ACHN (cell line): ENCODE measurements at regions not wholly inside any gene's neighbourhood (a gene's known extent, or its start where the extent isn't known, plus 50 kb on each side); places are given as distances from the start of the nearest gene placed in this dataset.

ENCODE experiments used
- DNase-seq: peaks from one replicate; pipeline ENCODE4 v3.0.0-alpha.2; 2015
- in situ Hi-C: cut with HindIII; loops from 2 replicates; pipeline ENCODE4 v1.10.0; 2017; ENCODE audit warnings: low sequenced_read_pairs, low pct_ligation_motif_present, low pct_unique_long_range_greater_than_20kb

DNA sequence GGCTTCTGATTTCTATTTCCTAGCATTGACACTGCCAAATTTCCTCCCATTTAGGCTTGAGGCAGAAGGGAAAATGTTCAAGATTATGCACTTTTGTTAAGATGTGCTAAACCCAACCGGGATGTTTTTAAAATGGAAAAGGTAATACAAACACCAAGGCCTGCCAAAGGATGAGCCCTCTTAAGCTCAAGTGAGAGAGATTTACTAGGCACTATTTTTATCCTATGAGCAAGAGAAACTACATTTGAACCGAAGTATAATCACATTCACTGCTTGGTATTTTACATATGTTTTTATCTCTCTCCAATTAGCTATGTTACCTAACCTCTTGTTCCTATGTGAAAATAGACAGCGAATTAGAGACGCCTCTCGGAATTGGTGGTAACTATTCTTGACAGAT is 295.8 kb downstream of the GABRB3 start:
- DNase-seq: no peak
- in situ Hi-C loops: no loop called here

DNA sequence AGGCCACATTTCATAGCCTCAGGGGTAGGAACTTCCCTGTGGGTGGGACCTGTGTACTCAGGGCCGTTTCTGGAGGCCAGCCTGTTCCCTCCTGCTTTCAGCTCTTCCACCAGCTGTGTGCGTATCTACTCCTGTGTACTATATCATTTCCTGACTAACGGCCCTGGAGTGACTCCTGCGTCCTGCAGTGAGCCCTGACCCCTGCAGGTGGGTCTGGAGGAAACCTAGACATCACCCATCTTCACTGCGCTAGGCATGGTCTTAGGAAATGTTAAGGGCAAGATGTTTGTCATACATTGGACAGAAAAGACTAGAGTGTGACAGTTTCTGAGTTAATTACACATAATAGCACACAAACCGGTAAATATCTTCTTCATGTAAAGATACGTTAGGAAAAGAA is 297.3 kb downstream of the GABRB3 start:
- no peak for DNase-seq
- in situ Hi-C loops: no loop called here

- no peak for DNase-seq
- in situ Hi-C loops: no loop called here
Observed at GRCh38 chr15:26472661-26473060, 300.2 kb downstream of the GABRB3 start.

DNA sequence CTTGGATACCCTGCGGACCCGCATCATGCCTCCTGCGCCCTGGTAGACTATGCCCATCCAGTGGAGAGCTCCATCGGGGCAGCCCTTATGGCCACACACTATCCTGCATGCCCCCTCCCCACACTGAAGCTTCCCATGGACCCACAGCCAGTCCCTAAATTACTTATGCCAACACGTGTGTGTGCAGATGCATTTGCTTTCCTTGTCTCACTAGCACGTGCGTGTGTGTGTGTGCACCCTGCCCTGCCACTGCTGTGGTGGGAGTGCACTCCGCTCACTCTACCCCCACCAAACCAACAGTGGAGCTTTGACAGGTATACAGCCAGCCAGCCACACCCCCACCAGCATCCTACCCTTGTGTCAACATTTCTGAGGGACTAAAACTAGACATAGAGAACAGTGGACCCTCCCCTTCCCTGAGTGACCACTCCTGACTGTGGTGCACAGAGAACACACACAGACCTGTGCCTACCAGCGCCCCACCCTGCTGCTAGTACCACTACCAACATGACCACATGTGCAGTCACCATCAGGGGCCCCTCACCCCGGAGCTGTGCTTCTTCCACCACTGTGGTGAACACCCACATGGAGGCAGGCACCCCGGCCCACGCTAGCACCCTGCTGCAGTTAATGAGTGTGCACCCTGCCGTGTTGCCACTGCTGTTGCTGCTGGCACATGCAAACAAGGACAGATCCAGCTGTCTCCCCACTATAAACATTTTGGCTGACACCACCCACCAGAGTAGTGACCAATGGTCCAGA is 310.8 kb downstream of the GABRB3 start:
- DNase-seq: no peak
- in situ Hi-C loops: no loop called here

- in situ Hi-C loops: no loop called here
- DNase-seq: no peak
Observed at GRCh38 chr15:26460165-26460564, 312.7 kb downstream of the GABRB3 start.

- no peak for DNase-seq
- in situ Hi-C loops: no loop called here
Observed at GRCh38 chr15:26455828-26456227, 317.0 kb downstream of the GABRB3 start.

DNA sequence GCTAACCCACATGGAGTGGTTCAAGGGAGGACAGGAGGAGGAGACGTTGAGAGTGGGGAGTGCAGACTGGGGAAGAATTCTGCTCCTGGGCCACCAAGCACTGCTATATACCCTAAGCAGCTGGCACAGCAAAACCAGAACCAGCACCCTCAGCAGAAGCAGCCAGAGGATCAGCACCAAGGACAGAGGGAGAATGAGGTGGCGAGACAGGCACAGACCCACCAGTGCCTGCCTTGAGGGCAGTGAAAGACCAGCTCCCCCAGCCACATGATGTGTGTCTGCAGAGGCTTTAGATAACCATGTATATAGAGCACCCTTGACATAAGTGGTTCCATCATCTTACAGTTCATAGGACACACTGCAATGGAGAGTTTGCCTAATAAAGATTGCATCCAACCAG is 319.0 kb downstream of the GABRB3 start:
- in situ Hi-C loops: no loop called here
- DNase-seq: no peak

DNA sequence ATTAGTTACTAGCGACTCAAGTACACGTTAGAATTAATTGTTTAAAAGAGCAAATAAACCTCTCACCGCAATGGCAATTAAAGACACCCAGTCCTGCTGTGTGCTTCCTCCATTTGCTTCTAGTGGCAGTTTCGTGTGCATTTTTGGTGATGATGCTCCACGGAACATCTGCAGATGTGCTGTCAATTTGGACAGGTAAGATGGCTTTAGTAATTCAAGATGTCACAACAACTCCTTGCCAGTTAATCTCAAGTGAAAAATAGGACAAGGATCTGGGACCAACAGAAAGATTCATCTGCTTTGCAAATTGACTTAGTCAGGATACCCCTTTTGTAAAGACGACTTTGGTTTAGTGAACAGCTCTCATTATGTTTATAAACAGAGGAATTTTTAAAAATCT is 320.9 kb downstream of the GABRB3 start:
- in situ Hi-C loops: no loop called here
- DNase-seq: no peak

- DNase-seq: no peak
- in situ Hi-C loops: no loop called here
Observed at GRCh38 chr15:26449291-26449690, 323.6 kb downstream of the GABRB3 start.

- in situ Hi-C loops: no loop called here
- no peak for DNase-seq
Observed at GRCh38 chr15:26443321-26443720, 329.5 kb downstream of the GABRB3 start.

GRCh38 chr15:26442680-26443079 is 330.2 kb downstream of the GABRB3 start:
- in situ Hi-C loops: no loop called here

GRCh38 chr15:26439681-26440080 is 333.2 kb downstream of the GABRB3 start:
- in situ Hi-C loops: no loop called here
- DNase-seq: no peak

More at GRCh38 chr15:26442680-26443079, 330.2 kb downstream of the GABRB3 start:
- DNase-seq: no peak

DNA sequence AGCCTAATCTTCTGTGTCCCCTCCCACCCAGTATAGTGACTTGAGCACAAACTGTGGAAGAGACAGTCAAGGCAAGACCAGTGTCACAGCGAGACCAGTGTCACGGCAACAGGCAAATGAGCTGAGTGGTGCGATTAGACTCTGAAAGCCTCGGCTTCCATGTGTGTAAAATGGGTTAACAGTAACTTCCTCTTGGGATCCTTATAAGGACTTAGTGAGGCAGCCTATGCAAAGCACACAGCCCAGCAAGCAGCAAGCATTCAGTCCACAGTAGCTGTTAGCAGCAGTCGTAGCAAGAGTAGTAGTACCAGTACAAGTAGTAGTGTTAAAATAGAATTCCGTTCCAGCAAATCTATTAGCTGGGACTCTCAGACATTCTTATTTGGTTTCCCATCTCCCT is 334.1 kb downstream of the GABRB3 start:
- no peak for DNase-seq
- in situ Hi-C loops: no loop called here

GRCh38 chr15:26438316-26438715 is 334.6 kb downstream of the GABRB3 start:
- in situ Hi-C loops: no loop called here
- no peak for DNase-seq

DNA sequence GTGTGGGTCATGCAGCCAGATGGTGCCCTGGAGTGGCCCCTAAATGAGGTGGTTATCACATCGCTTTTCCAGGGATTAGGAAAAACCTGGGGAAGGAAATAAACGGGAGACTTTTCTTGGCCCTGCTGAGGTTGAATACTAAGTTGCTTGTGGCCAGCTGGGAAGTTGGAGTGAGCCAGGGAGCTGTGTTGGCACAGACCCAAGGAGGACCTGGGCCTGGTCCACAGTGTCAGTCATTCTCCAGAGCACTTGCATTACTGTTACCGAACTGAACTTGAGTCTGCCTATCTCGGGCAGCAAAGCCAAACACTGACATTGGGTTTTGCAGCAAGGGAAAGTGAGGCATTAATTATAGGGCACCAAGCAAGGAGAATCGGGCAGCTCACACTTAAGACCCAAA is 339.0 kb downstream of the GABRB3 start:
- no peak for DNase-seq
- in situ Hi-C loops: no loop called here

DNA sequence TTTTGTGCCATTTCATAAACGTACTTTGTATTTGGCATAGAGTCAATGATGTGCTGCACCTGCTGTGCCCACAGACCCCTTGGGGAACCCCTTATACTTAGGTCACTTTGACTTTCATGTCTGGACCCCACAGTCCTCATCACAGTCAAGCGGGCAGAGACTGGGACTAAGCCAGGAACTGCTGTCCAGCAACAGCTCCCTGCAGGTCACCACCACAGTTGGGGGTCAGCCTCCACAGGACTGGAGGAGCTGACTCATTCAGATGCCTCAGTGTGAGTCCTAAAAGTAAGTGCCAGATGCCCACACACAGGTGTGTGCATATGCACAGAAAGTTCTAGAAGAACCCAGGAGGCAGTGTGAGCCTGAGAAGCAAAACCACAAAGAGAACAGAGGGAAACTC is 339.8 kb downstream of the GABRB3 start:
- in situ Hi-C loops: no loop called here
- DNase-seq: no peak

GRCh38 chr15:26421065-26421464 is 351.8 kb downstream of the GABRB3 start:
- DNase-seq: no peak
- in situ Hi-C loops: no loop called here

GRCh38 chr15:26395624-26396023 is 377.2 kb downstream of the GABRB3 start:
- in situ Hi-C loops: no loop called here
- DNase-seq: no peak

DNA sequence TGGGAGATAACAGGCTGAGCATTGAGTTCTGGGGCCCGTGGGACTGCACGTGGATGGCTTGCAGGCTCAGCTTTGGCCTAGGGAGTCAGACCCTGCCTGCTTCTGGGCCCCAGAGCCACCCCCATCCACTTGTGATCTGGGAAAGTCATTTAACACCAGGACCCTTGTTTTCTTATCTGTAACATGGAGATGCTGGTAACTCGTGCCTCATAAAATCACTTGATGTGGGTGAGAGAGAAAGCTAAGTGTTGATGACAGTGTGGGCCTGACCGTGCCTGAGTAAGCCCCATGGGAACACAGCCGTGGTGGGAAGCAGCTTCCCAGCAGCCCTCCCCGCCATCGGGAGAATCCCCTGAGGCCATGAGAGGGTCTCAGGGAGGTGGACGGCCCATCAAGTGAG is 378.1 kb downstream of the GABRB3 start:
- in situ Hi-C loops: no loop called here
- DNase-seq: no peak

DNA sequence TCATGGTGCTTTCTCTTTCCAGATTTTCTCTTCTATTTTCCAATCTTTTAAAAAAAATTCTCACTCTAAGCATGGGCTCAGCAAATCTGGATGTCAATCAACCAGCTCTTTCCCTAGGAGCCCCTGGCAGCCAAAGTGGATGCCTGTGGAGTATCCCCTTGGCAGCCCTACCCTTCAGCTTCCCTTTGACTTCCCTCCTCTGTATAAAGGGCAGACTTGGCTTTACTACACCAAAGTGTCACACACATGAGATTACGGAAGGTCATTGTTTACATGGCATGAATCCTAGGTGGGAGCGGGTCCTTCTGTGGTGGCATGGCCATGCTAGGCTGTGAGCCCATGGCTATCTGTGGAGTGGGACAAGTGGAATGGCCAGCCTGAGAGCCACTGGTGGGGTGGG is 379.9 kb downstream of the GABRB3 start:
- in situ Hi-C loops: no loop called here
- DNase-seq: no peak
